Right renal cortex interstitium (tissue), 3 donors: ENCODE measurements at regions not wholly inside any gene's neighbourhood (a gene's known extent, or its start where the extent isn't known, plus 50 kb on each side); places are given as distances from the start of the nearest gene placed in this dataset.
A peak's percentile ranks its signal among the peaks of the same experiment; 100 is the strongest.

Experiments
- DNase-seq, 3 donors: peaks; one replicate each; pipeline ENCODE4 v3.0.0-alpha.2; 2013; ENCODE audit warnings: low read depth in 3 of 3, low spot score in 2 of 3

DNA sequence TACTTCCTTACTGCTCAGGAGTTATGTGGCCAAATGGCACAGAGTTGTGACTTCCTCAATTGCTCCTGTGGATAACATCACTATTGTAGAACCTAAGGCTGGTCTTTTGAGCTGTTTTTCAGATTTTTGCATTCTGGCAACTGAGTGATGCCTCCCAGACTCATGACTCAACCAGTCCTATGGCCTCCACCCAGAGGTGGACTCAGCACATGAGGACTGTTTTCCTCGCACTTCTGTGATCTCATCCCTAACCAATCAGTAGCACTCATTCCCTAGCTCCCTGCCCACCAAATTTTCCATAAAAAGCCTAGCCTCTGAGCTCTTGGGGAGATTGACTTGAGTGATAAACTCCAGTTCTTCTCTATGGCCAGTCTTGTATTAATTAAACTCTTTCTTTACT lies 407.9 kb upstream of the TNP1 start:
- no peak for DNase-seq

DNA sequence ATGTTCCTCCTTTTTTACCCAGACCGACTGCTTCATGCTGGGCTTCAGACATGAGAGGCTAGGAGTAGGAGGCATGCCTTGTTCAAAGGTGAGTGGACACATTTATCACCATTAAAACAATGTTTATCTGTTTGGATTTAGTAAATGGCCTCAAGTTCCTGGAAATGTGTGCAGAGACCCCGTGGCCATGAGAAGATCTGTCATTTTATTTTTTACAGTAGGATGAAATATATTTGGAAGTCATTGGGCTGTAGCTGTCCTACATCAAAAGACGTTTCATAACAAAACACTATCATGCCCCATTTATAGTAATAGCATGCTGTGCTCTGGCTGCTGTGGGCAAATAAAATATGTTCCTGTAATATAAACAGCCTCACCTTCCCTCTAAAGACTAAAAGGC lies 403.9 kb upstream of the TNP1 start:
- DNase-seq: no peak

DNA sequence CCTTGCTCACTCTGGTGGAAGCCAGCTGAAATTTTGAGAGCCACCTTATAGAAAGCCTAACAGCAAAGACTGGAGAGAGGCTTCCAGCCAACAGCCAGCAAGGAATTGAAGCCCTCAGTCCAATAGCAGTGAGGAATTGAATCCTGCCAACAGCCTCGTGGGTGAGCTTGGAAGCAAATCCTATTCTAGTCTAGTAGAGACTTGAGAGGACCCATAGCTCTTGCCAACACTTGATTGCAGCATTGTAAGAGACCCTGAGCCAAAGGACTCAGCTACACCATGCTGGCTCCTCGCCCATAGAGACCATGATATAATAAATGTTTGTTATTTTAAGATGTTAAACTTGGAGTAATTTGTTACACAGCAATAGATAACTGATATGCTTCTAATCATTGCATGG lies 403.0 kb upstream of the TNP1 start:
- no peak for DNase-seq

DNA sequence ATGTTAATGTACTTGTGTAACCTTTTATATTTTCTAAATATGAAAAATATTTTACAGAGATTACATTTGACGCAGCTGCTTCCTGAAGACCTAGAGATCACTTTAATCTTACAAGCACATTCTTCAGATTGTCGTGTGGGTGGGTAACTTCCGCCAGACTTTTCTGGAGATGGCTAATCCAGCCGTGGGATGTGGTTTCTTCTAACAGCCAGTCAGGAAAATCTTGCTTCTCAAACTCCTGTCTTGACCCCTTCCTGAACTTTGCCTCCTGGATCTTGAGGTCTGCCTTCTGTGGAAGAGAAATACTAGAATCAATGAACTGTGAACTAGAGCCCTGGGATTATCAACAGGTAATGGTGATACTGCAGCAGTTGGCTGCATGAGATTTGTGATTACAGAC lies 401.6 kb upstream of the TNP1 start:
- no peak for DNase-seq

DNA sequence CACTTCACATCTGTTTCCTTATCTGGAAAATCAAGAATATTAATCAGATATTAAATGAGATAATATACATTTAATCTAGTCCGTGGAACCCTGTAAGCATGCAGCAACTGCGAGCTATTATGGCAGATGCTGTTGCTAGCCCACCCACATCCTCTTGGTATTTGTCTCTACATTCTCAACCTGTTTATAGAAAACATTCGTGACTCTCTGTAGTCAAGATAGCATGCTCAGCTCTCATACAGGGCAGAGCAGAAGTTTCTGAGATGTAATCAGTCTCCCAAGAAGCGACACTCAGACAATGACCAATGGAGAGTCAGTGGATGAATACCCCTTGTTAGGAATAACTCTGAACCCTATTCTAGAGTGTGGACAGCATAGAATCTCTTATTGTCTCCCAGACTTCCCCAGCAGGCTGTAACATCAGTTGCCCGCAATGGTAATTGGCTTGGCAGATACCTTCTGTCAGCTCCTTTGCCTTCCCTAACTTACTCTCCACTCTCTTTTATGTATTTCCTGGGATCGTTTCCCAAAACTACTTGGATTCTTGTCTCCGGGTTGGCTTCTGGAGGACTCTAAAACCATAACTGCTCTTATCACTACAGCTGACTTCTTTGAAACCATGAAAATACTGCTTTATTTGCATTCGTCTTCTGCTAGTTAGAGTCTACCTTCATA lies 400.7 kb upstream of the TNP1 start:
- no peak for DNase-seq

DNA sequence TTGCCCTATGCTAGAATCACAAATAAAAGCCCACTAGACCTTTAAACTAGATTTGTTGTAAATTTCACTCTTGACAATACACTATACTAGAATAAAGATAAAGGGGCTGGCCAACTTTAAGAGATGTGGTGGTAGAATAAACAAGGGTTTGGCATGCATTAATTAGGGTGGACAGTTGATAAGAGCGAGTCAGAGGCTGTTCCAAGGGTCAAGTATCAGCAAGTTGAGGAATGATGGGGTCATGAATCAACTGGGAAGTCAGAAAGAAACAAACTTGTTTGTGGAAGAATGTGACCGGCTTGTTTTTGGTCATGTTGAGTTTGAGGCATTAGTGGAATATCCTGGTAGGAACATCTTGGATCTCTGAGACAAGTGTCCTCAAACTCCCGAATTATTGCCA lies 398.3 kb upstream of the TNP1 start:
- DNase-seq: no peak

DNA sequence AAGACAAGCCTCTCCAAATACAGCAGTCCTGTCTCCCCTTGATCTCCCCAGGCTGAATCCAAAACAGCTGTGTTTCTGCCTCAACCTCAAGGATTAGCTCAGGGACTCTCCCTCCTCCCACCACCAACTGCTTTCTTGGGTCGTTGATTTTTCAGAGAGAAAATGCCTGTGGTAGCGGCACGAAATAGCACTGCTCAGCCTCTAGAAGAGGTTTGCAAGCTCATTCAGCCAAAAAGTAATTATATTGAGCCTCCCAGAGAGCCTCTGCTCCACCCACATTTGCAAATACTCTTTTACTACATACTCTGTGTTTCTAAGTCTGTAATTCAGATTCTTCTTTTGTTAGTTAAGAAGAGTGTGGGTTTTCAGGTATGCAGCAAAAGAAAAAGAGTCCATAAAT lies 396.4 kb upstream of the TNP1 start:
- DNase-seq: no peak

DNA sequence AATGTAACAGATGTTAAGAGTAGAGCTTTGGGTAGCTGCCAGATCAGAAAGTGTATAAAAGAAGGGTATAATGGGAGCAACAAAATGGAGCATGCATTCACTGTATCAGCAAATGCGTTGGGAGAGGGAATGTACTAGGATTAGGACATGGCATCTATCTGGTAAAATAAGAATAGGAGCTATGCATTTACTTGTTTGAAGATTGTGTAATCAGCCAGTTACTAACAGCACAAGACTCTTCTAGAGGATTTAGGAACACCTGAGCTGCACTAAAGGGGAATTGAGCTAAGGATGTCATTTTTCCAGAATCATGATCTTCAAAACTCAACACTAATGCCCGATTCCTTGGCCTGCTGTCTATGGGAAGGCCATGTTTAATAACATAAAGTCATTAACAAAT lies 394.2 kb upstream of the TNP1 start:
- no peak for DNase-seq

DNA sequence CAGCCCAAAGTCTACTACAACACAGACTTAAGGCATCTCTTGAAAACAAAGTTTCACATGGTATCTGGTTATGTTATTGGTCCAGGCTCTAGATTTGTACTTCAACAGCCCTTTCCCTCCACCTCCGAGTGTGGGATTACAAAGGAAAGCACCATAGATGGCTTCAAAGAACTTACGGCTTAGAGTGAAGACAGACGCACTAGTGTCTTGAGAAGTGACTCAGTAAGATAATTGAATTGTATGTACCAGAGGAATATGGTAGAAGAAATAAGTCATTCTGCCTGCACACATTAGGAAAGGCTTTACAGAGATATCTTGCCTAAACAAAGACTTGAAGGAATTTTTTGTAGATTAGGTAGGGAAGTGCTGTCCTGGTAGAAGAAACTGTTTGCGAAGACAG lies 392.3 kb upstream of the TNP1 start:
- no peak for DNase-seq

DNA sequence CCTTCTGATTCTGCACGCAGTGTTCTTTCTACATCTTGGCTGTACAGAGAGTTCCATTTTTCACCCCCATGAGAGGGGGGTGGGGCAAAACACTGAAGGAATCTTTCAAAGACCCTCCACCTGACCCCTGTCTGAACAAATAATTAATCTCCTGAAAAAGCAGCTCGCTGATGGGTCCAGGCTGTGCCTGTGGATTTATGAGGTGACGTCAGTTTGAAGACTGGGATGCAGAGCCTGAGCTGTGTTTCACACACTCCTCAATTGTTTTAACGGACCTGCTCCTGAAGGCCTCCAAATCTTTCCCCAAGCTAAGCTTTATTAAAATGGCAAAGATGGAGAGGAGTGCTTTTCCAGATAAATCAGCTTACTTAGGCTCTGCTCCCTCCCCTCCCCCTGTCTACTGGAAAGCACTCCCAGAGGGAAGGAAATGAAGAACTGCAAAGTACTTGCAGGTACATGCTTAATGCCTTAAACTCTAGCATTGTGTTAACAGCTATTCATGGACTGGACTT lies 390.2 kb upstream of the TNP1 start:
- DNase-seq: peak; percentile 69 to 74 (median 72)

DNA sequence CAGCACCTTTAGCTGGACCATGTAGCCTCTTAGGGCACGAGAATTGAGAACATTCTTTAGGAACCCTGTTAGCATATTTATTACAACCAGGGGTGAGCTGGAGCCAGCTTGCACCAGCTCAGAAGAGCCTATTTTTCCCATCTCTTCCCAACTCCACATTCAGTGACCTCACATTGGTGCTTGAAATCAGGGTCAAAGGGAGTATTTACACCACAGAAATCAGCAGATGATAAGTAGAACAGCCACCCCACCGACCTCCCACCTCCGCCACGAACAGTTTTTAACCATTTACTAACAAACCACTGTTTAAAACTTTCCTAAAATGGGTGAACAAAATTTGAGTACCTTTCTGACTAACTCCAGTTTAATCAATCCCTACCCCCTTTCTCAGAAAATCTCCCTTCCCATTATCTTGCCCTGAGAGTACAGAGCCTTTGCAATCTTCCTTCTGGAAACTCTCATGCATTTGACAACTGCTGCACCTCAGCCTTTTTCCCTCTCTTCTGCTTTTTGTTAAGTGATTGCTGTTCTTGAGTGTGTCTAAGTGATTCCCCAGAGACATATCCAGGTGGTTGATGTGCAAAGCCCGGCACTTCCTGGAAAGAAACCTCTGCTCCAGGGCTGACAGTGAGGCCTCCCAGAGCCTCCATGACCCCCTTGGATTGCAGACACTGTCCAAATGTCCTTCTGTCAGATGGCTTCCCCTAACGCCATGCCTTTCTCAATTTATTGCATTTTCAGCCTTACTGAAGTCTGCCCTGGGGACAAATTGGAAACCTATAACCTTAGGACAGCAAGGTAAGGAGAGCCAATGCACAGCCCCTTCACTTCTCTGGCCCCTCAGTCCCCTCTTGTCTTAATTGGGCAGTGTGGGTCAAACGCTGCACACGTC lies 389.5 kb upstream of the TNP1 start:
- no peak for DNase-seq

DNA sequence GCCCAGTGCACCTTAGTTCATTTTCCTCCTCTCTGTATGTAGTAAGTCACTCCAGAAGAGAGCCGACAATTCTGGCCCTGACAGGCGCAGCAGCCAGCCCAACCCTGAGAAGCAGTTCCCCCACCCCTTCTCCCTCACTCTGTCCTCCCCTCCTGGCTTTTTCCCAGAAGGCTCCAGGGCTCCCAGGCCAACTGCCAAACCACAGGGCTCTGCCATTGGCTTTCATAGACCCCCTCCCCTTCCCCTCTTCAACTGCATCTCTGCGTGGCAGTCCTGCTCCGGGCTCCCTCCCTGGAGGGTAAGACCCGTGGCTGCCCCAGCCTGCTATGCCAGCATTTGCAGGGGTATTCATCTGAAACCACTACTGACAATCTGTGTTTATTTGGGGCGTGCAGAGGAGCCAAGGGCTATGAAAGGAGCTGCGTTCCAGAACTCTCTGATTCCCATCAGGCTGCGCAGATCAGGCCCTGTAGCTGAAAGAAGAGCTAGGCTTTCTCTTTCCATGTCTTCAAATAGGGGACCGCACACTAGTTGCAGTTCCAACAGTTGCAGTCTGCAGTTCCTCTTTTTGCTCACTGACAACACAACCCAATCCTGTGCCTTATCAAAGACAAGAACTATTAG lies 388.6 kb upstream of the TNP1 start:
- DNase-seq: peak in 1 of 3 donors; percentile 78

DNA sequence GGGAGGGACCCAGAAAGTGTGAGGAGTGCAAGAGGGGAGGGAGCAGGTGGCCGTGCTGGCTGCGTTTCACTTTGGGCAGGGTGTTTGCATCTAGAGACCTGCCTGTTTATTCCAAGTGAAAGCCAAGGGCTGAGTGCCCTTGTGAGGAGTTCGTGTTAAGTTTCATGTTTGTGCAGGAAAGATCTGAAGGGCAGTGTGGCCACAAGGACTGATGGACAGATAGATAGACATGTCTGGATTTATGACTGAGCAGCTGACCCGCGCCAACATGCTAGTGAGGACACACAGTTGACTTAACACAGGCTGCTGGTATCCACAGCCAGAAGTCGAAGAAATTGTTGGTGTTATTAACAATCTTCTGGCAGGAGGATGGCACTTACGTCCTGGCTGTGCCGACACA lies 387.6 kb upstream of the TNP1 start:
- DNase-seq: no peak

DNA sequence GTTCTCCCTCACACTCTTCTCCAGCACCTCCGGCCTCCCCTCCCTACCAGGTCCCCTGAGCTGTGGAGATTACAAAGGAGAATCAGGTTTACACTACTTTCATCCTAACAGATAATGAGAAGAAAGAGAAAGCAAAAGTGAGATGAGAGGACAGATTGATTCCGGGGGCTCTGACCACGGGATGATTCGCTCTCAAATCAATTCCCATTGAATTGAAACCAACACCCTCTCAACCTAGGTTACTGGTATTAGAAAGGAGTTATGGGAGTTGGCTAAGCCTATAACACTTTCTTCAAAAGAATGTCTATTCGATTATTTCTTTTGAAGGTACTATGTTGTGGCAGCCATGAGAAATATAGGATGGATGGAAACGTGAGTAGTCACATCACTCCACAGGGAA lies 386.2 kb upstream of the TNP1 start:
- no peak for DNase-seq

DNA sequence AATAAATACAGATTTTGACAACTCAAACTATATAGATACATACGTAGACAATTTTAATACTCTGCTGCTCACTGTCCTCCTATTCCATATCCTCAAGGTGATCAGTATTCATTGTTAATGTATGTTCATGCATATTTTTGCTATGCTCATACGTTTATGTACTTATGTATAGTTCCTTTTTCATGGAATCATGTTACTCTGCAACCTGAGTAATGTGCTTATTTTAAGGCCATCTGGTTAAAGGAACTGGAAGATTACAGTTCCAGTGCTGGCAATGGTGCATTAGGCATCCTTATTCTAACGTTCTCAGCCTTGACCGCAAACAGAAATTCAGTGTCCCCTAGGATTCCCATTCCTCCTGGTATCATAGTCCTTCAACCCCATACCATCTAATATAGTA lies 385.0 kb upstream of the TNP1 start:
- DNase-seq: no peak

DNA sequence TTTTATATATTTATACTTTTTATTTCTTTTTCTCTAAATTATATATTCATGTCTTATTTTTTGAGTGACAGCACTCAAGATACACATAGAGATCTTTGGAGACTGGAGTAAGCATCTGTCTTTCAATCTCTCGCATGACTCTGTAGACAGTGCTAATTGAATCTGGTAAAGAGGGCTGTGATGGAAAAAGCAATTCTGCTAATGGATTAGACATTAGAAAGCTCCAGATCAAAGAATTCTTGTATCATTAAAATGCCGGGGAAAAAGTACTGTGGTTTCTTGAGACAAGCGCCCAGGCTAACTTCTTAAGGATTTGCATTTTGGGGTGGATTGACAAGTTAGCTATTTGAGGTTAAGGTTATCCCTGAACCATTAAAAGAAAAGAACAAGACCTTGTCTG lies 383.1 kb upstream of the TNP1 start:
- no peak for DNase-seq

DNA sequence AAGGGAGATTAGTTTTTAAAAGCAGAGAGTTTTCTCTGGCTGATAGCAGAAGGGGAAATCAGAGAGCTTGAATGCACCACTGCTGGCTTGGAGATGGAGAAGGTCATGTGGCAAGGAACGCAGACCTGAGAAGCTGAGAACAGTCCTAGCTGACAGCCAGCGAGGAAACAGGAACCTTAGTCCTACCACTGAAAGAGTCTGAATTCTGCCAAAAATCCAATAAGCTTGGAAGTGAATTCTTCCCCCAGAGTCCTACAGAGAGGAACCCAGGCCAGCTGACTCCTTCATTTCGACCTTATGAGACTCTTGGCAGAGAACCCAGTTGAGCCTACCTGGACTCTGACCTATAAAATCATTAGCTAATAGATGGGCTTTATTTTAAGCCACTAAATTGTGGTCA lies 371.9 kb upstream of the TNP1 start:
- no peak for DNase-seq

DNA sequence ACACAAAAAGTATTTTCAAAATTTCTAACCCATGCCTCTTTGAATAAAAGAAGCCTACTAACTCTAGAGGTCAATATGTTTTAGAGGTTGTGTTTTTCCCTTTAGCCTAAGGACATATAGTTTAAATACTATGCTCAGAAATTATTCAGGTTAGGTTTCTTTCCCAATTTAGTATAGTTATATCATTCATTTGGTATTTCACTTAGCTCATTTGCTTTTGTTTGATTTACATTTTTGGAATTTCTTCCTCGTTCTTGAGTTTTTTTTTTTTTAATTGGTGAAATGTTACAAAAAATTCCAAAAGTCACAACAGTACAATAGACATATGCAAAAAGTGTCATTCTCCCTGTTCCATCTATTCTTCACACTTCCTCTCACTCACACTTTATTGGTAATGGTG lies 371.3 kb upstream of the TNP1 start:
- no peak for DNase-seq

DNA sequence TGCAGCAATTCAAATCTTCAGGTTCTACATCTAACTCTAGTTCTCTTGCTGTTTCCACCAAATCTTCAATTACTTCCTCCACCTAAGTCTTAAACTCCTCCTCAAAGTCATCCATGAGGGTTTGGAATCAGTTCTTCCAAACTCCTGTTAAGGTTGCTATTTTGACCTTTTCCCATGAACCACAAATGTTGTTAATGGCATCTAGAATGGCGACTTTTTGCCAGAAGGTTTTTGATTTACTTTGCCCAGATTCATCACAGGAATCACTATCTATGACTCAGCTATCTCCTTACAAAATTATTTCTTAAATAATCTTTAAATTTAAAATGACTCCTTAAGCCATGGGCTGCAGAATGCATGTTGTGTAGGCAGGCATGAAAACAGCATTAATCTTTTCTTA lies 368.9 kb upstream of the TNP1 start:
- DNase-seq: no peak

DNA sequence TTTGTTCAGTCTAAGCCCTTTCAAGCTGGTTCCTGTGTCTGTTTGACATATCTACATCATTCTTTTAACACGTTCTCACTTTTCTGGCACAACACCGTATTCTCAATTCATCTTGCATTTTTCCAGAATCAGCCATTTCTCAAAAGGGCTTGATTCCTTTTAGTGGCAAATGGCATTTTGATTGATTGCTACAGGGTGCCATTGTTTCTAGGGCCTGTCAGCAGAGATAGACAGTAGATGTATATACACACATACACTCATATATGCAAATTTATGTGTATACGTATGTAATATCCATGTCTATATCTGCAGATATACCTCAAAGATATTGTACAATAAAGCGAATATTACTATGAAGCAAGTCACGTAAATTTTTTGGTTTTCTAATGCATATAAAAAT lies 367.9 kb upstream of the TNP1 start:
- DNase-seq: no peak

DNA sequence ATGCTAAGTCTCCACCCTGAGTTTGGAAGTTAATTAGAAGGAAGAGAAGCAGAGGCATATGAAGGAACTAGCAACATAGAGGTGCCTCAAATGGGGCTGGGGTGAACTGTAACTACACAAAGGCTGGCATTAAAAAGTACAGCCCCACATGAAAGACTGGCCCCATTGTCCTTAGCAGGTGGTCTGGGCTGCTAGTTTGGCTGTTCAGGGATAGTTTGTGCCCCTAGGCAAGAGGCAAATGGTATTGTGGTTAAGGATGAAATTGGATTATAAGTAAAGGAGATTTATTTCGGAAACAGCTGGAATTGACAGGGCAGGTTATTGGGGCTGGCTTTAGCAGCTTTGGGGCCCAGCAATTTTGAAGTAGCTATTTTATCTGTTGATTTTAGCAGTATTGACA lies 365.7 kb upstream of the TNP1 start:
- DNase-seq: no peak
